Sigmoid colon (tissue), 6 donors: ENCODE measurements at regions not wholly inside any gene's neighbourhood (a gene's known extent, or its start where the extent isn't known, plus 50 kb on each side); places are given as distances from the start of the nearest gene placed in this dataset.
"Not testable (repeated sequence)": the region's sequence is repeated elsewhere in the genome, so short reads cannot be mapped to it uniquely, and the experiment has no call there.

Experiments
- DNase-seq: peaks from one replicate; pipeline ENCODE4 v3.0.0-alpha.2; 2019
- H3K27ac ChIP-seq, 4 donors: fragments of 200-600 bp; sonication (generic); one replicate each; pipeline ENCODE4 v1.5.1; 2016 to 2019; ENCODE audit warnings: mild to moderate bottlenecking in 1 of 4
- H3K27me3 ChIP-seq, 3 donors: fragments of 200-600 bp; sonication (generic); one replicate each; pipeline ENCODE4 v1.5.1; 2019; ENCODE audit warnings: mild to moderate bottlenecking in 1 of 3
- H3K36me3 ChIP-seq, 4 donors: fragments of 200-600 bp; sonication (generic); one replicate each; pipeline ENCODE4 v1.5.1; 2016 to 2019
- H3K4me1 ChIP-seq, 4 donors: fragments of 200-600 bp; sonication (generic); one replicate each; pipeline ENCODE4 v1.5.1; 2017 to 2019
- H3K4me3 ChIP-seq, 4 donors: fragments of 200-600 bp; sonication (generic); one replicate each; pipeline ENCODE4 v1.5.1; 2017 to 2019; ENCODE audit warnings: mild to moderate bottlenecking in 2 of 4, moderate library complexity in 1 of 4
- H3K9me3 ChIP-seq, 4 donors: fragments of 200-600 bp in 3 of 4; sonication (generic) in 3 of 4; one replicate each; pipeline versions ENCODE4 v1.5.1 to v1.6.1; 2013 to 2019
- CTCF ChIP-seq, 4 experiments: fragments of 450-650 bp in 3 of 4; fragments of 200-600 bp in 1 of 4; IDR thresholded peaks; one replicate each; pipeline ENCODE4 v1.5.1; 2016 to 2019; ENCODE audit warnings: antibody characterized with exemption in 4 of 4, mild to moderate bottlenecking in 3 of 4, moderate library complexity in 2 of 4
- EP300 ChIP-seq, 4 donors: sonication (generic); formaldehyde crosslinking; IDR thresholded peaks; one replicate each; pipeline ENCODE4 v1.6.1; 2017; ENCODE audit warnings: antibody characterized with exemption in 4 of 4
- POLR2A ChIP-seq, 2 donors: fragments of 450-650 bp; IDR thresholded peaks; one replicate each; pipeline ENCODE4 v1.6.1; 2016; ENCODE audit warnings: antibody characterized with exemption in 2 of 2, mild to moderate bottlenecking in 2 of 2, moderate library complexity in 2 of 2
- POLR2AphosphoS5 ChIP-seq, 4 donors: sonication (generic); formaldehyde crosslinking; IDR thresholded peaks; one replicate each; pipeline ENCODE4 v1.6.1; 2017; ENCODE audit warnings: antibody characterized with exemption in 4 of 4
- WGBS, 2 donors: extraction: QIAGEN DNeasy Blood & Tissue Kit; methylation state at CpG; one replicate each; pipeline ENCODE4 v1.1.7; 2013; 5-methylcytosine and 5-hydroxymethylcytosine counted together
- intact Hi-C: fragments of 100-400 bp; cut with DNase I; formaldehyde crosslinking; loops from one replicate; pipeline ENCODE4 v1.15.1; 2023
- donor health status: healthy with polysubstance abuse.
- donor health status: healthy.

GRCh38 chr6:9307187-9307586 is 871.8 kb upstream of the SLC35B3 start:
- DNase-seq, result no peak
- Histone ChIP-seq H3K36me3 (no peaks in the 10 kb centered on the region), H3K27me3 (no peaks in the 10 kb centered on the region), H3K9me3 (no peaks in the 10 kb centered on the region), H3K4me3 (no peak overlapping the region), H3K27ac (no peak overlapping the region), H3K4me1 (no peaks in the 10 kb centered on the region)
- TF ChIP-seq POLR2AphosphoS5 (IDR thresholded peaks at IDR 0.05), result no peak
- TF ChIP-seq EP300 (IDR thresholded peaks at IDR 0.05), result no peak
- no peak for TF ChIP-seq CTCF (IDR thresholded peaks at IDR 0.05)
- TF ChIP-seq POLR2A (IDR thresholded peaks at IDR 0.05), result no peak
- intact Hi-C loops, result no loop called here
- 28 to 64% methylated on average over 3 of the region's 3 CpGs for WGBS, 2 donors

- TF ChIP-seq POLR2AphosphoS5 (IDR thresholded peaks at IDR 0.05) (no peak), POLR2A (IDR thresholded peaks at IDR 0.05) (no peak), CTCF (IDR thresholded peaks at IDR 0.05) (no peak), EP300 (IDR thresholded peaks at IDR 0.05) (no peak)
- intact Hi-C loops, result no loop called here
Observed at GRCh38 chr6:9295644-9296043, 860.3 kb upstream of the SLC35B3 start.

GRCh38 chr6:9292975-9293374 is 857.6 kb upstream of the SLC35B3 start:
- H3K27me3 ChIP-seq, result no peaks in the 10 kb centered on the region
- no peaks in the 10 kb centered on the region for H3K36me3 ChIP-seq
- WGBS, 2 donors, result 61 to 76% methylated on average over 3 of the region's 3 CpGs
- H3K9me3 ChIP-seq, result no peaks in the 10 kb centered on the region
- no peak for DNase-seq
- H3K4me1 ChIP-seq, result no peaks in the 10 kb centered on the region
- H3K4me3 ChIP-seq, result no peak overlapping the region
- TF ChIP-seq CTCF (IDR thresholded peaks at IDR 0.05) (no peak), POLR2A (IDR thresholded peaks at IDR 0.05) (no peak), EP300 (IDR thresholded peaks at IDR 0.05) (no peak), POLR2AphosphoS5 (IDR thresholded peaks at IDR 0.05) (no peak)
- H3K27ac ChIP-seq, result no peak overlapping the region
- intact Hi-C loops, result no loop called here

More at GRCh38 chr6:9295644-9296043, 860.3 kb upstream of the SLC35B3 start:
- Histone ChIP-seq H3K4me3 (no peak overlapping the region), H3K4me1 (no peaks in the 10 kb centered on the region), H3K27ac (no peak overlapping the region), H3K9me3 (no peaks in the 10 kb centered on the region), H3K36me3 (no peaks in the 10 kb centered on the region), H3K27me3 (no peaks in the 10 kb centered on the region)
- no peak for DNase-seq
- 73 to 81% methylated on average over 4 of the region's 4 CpGs for WGBS, 2 donors

GRCh38 chr6:9290342-9290741 is 855.0 kb upstream of the SLC35B3 start:
- H3K4me1 ChIP-seq, H3K27ac ChIP-seq, H3K27me3 ChIP-seq, H3K4me3 ChIP-seq, DNase-seq, H3K9me3 ChIP-seq, H3K36me3 ChIP-seq, intact Hi-C loops: not testable (repeated sequence)
- 95% methylated on average over 32 of the region's 32 CpGs for WGBS, 2 donors

- Histone ChIP-seq H3K9me3 (peaks cover 0 to 5% (median 0%) of the 10 kb centered on the region in 4 donors), H3K27ac (no peak overlapping the region), H3K27me3 (no peaks in the 10 kb centered on the region), H3K36me3 (no peaks in the 10 kb centered on the region), H3K4me3 (no peak overlapping the region), H3K4me1 (no peaks in the 10 kb centered on the region)
- TF ChIP-seq CTCF (IDR thresholded peaks at IDR 0.05) (no peak), POLR2AphosphoS5 (IDR thresholded peaks at IDR 0.05) (no peak), EP300 (IDR thresholded peaks at IDR 0.05) (no peak), POLR2A (IDR thresholded peaks at IDR 0.05) (no peak)
- intact Hi-C loops, result no loop called here
- no peak for DNase-seq
Observed at GRCh38 chr6:9272671-9273070, 837.3 kb upstream of the SLC35B3 start.
